Hindlimb muscle (tissue), 1 donor: ENCODE measurements at regions not wholly inside any gene's neighbourhood (a gene's known extent, or its start where the extent isn't known, plus 50 kb on each side); places are given as distances from the start of the nearest gene placed in this dataset.
"Not testable (repeated sequence)": the region's sequence is repeated elsewhere in the genome, so short reads cannot be mapped to it uniquely, and the experiment has no call there.

ENCODE experiments used
- DNase-seq: peaks from one replicate; pipeline ENCODE4 v3.0.0-alpha.2; 2013

DNA sequence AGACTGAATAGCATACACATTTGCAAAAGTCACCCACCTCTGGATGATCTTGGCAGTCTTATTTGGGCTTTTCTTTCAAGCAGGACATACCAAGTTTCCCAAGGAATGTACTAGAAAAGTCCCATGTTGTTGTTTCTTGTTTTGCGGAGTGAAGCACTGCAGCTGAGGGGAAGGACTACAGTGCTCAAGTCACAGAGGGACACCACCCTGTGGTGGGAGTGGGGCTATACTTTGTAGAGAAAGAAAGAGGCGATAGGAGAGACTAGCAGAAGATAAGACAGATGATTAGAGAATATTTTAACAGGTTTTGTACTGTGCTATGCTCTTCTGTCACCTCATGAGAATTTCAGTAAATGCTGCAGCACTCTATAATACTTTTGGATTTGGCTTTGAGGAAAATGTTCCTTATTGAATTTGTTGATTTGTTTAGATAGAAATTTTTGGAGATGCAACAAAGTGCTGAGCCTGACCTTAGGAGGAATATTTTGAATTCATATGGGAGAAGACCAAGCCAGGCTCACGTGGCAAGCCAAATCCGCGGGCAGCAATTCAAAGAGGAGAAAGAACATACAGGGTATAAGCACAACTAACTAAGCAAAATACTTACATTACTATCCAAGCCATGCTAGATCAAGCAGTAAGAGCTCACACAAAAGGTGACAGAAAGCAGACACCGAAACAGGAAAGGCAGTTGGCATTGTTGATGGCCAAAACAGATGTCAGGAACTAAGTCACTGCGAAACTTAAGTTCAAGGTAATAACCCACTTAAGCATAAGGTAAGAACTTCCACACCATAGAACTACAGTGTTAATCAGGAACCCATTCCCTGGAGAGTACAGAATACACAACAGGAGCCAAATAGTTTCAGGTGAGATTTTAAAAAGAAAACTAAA is 280.3 kb upstream of the INTU start:
- peak; percentile 15 for DNase-seq

DNA sequence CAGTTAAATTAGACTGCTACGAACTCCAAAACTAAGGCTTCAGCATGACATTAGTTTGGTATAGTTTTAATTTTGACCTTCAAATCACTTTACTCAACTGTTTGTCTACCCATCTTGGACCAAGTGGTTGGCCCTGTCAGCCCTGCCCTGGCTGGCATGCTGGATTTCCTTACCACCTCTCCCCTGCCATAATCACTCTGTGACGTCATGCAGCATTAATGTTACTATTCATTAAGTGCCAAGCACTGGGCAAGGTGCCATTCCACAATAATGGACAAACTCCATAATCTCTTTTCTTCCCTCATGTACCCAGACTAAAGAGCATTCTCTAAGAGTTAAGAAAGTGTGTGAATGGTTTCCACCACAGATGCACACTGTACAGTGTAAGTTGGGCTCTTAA is 277.0 kb upstream of the INTU start:
- DNase-seq, result no peak

DNA sequence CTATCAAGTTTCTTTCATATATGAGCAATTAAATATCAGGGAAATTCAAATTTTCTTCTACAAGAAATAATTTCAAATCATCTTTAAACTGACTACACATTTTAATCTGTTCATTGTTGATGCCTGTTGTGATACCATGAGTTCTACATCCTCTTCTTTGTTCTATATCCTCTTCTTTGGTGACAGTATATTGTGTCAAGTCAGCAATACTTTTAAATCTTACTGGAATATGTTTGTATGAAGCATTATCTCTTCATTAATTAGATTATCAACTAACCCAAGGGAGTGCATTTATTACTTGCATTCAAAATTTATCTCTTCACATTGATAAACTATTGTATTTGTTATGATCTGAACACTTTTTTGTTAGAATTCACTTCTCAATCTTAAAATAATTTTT is 275.0 kb upstream of the INTU start:
- DNase-seq, result no peak

DNA sequence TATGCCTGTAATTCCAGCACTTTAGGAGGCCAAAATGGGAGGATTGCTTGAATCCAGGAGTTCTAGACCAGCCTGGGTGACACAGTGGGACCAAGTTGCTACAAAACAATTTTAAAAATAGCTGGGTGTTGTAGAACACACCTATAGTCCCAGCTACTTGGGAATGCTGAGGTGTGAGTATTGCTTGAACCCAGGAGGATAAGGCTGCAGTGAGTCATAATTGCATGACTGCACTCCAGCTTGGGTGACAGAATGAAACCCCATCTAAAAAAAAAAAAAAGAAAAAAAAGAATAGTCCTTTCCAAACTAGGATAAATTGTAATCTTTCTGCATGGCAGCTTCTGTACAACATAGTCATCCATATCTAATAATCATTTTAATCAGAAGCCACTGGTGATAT is 270.1 kb upstream of the INTU start:
- DNase-seq, result no peak

DNA sequence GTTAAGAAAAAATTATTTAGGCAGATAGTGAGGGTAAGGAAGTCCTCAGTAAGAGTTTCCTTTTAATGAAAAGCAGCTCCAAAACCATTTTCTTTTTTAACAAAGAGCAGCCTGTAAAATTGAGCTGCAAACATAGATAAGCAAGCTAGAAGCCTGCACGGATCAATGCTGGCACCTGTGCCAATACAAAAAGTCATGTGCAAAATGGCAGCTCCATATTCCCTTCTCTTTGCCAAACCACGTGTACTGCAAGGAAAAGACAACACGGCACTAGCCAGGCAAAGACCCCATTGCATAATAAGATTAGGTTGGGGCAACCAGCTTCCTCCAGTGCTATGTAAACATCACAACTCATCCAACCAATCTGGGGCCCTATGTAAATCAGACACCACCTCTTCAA is 268.4 kb upstream of the INTU start:
- DNase-seq, result no peak

DNA sequence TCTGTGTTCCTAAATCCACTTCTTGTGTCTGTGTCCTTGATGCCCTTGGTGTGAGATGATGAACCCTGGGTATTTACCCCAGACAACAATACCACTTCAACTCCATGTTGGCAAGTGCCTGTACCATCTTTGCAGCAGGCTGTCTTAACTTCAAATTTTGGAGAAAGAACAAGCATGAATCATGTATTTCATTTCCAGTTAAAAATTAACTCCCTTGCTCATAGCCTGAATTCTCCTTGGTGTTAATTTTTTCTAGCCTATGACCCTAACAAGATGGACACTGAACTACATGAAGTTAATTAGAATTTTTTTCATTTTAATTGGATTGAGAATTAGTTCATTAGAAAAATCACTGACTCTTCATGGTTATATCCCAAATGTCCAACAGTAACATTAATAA is 267.8 kb upstream of the INTU start:
- no peak for DNase-seq

DNA sequence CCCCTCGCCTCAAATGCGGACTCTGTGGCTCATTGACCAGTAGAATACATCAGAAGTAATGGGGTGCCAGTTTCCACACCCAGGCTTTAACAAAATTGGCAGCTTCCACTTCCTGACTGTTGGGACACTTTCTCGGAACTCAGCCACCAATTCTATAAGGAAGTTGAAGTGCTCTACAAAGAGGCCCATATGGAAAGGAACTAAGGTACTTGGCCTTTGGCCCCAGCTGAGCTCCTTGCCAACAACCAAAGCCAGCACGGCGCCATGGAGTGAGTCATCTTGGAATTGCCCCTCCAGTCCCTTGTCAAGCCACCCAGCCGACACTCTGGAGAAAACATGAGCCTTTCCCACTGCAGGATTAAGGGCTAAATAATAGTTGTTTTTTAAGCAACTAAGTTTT is 262.2 kb upstream of the INTU start:
- no peak for DNase-seq

DNA sequence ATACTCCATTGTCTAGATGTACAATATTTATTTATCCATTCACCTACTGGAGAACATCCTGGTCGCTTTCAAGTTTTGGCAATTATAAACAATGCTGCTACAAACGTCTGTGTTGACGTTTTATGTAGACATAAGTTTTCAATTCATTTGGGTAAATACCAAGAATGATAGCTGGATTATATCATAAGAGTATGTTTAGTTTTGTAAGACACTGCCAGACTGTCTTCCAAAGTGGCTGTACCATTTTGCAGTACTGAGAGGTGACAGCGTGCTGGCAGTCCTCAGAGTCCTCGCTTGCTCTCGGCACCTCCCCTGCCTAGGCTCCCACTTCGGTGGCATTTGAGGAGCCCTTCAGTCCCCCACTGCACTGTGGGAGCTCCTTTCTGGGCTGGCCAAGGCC is 253.3 kb upstream of the INTU start:
- no peak for DNase-seq

DNA sequence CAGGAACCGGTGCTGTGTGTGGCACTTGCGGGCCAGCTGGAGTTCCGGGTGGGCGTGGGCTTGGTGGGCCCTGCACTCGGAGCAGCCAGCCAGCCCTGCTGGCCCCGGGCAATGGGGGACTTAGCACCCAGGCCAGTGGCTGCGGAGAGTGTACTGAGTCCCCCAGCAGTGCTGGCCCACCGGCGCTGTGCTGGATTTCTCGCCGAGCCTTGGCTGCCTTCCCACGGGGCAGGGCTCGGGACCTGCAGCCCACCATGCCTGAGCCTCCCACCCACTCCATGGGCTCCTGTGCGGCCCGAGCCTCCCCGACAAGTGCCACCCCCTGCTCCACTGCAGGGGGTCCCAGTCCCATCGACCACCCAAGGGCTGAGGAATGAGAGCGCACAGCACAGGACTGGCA is 252.8 kb upstream of the INTU start:
- DNase-seq, result not testable (repeated sequence)

DNA sequence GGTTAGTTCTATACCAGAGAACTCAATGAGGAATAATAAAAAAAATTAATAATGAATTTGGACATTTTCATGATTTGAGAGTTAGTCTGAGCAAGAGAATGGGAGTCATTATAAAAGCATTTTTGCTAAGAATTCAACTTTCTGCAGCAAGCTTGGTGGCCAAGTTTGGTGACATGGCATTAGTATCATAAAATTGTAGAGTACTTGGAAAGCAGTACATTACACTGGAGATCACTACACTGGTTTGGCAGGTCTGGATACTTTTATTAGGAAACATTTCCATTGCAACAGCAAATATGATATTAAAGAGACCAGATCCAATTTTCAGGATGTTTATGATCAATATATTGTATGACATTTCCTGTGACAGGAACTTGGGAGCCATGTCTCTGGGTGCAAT is 249.1 kb upstream of the INTU start:
- DNase-seq, result no peak

DNA sequence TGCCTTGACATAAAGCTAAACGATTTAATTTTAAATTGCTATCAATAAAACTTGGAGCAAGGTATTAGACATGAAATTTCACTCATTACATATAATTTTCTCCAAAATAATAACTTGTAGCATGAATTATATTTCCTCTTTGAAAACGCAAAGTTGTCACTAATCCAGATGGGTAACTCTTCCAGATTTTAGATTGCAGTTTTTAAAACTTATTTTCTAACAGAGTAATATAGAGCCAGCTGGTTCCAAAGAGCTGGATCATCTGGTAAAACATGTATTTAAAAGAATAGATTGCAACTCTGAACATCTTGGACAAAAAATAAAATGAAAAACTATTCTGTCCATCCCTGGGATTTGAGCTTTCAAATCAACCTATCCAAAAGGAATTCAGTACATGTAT is 238.2 kb upstream of the INTU start:
- DNase-seq, result no peak

DNA sequence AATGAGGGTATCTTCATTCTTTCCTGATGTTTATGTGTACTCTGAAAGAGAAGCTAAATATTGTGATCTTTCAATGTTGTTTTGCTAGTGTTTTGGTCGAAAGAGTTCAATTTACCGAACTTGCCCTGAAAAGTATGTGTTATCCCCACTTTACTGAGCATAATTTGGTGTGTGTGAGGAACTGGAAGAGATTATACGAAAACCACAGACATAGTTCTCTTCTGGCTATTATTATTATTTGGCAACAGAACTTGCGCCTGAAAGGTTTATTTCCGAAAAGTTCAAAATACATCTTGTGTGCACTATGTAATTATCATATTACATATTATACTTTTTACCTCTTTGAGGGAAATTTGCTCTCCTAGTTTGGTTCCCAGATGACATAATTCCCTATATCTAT is 232.5 kb upstream of the INTU start:
- no peak for DNase-seq

DNA sequence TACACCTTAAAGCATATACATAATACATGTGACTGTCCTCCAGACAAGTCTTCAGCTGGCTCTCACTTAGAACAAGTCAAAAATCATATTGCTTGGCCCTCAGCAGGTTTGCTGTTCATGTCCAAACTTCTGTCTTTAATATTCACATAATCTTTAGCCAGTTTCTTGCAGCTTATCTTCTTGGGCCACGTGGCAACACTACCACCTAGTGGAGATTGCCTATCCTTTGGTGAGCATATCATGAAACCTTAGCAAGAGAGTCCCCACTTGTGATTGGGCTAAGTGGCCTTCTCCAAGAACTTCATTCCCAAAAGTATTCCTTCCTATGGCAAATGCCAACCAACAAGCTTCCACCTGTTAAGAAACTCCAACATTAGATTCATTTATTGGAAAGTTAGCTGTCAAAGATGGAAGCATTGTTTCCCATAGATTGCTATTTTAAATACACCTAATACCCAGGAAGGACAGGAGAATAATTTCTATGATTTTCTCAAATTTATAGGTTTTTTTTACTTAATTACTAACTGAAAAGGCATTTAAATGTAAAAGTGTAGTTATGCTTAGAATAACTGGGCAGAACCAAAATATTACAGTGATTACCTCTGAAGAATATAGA is 231.9 kb upstream of the INTU start:
- peak; percentile 81 for DNase-seq

DNA sequence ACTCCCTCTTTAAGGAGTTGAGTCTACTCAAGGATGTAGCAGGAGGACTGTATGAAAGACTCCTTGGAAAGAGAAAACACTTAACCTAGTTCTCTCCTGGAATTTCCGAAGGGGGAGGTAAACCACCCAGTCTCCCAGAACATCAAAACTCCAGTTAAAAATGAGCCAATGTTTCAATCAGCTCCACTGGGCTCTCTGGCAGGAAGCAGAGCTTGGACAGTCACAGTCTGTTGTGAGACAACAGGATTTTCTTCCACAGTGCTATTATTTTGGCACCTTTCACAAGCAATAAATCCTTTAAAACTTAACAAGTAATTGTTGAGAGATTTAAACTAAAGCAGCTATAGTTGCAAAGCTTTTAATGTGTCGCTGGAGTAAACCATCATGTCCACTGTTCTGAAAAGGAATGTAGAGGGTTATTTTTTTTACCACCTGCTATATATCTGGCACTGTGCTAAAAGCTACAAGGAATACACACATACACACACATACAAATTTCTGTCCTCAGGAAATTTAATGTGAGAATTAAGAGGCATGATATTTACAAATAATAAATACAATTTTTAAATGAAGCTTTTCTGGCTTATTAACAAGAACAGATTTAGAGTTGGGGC is 229.2 kb upstream of the INTU start:
- peak; percentile 60 for DNase-seq

DNA sequence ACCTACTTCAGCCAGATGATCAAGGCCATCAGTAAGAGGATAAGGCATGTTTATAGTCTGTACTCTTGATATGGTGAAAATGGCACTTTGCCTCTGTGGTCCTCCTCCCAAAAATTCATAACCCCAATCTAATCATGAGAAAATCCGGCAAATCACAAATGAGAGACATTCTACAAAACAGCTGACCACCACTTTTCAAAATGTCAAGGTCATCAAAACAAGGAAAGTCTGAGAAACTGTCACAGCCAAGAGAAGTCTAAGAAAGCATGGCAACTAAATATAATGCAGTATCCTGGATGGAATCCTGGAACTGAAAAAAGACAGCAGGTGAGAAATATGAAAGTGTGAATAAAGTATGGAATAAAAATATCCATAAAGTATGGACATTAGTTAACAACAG is 226.6 kb upstream of the INTU start:
- no peak for DNase-seq

DNA sequence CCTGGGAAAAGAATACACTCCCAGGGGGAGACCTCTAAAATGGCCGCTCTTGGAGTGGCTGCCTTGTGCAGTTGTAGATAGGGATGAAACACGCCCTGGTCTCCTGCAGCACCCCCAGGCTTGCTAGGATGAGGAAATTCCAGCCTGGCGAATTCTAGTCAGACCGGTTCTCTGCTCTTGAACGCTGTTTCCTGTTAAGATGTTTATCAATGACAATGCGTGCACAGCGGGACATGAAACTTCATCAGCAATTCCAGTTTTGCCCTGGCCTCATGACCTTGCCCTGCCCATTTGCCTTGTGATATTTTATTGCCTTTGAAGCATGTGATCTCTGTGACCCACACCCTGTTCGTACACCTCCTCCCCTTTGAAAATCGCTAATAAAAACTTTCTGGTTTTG is 225.2 kb upstream of the INTU start:
- DNase-seq, result not testable (repeated sequence)

DNA sequence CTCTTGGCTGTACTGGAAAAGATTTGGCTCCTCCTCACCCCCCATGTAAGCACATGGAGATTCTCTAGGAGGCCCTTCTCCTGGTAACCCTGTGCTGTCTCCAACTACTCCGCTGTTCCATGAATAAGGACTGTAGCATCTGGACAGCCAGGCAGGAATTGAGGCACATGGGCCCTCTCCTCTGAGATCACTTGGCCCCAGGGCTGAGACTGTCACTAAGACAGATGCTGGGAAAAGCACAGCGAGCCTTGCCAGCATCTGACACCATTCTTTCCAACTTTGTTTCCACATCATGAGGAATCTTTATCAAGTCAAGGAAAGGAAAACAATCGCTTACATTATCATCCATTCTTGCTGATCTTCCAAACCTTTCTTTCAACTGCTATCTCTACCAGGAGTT is 222.6 kb upstream of the INTU start:
- no peak for DNase-seq

DNA sequence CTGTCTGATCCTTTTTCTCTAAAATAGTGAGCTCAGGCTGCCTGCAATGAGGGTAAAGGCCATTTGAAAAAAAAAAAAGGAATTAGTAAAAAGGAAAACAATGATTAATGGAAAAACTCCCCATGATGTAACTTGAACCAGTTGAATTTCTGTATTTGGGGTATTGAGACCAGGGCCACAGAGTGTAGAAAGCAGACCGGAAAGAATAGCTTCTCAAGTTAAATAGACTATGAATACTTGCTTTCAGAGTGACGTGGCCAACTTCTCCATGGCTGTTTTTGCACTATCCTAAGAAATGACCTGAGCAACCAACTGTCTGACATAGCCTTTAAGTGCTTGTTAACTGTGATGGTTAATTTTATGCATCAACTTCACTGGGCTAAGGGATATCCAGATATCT is 222.1 kb upstream of the INTU start:
- DNase-seq, result no peak

DNA sequence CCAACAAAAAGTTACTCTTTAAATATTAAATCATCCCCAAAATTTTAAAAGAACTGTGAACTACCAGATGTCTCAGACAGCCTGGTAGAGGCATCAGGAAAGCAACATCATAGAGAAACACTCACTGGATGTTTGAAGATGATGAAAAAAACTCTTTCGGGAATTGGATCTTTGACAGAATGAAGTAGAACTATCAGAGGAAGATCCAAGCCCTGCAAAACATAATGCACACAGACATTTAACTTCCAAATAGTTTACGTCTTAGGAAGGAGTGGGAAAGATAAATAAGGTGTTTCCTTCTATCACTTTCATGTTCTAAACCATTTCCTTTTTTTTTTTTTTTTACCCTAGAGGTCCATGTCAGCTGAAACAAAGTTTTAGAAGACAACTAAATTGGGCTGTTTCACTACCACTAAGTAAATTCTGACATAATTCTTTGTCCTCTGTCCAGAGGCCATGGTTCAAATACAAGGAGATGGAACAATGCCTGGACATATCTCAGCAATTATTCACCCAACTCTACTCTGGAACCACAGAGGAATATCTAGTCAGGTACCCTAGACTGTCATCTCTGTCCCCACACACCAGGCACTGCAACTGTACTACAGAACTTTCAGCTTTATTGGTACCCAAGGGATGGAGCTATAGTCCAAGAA is 217.7 kb upstream of the INTU start:
- no peak for DNase-seq

DNA sequence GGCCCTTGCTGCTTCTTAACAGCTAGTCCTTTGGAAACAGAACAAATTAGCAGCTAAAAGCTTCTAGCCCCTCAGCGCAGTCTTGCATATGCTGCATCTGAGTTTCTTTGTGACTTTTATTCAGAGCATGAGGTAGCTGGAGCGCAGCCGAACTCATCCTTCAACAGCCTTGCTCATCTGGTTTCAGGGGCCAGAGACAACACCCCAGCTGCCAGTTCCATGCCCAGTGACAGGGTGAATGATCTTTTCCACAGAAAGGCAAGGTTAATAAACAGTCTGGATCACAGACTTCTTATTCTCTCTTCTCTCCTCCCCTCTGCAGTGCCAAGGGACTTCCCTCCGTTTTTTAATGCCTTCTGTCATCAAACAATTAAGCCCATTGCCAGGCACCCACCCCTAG is 216.6 kb upstream of the INTU start:
- no peak for DNase-seq

DNA sequence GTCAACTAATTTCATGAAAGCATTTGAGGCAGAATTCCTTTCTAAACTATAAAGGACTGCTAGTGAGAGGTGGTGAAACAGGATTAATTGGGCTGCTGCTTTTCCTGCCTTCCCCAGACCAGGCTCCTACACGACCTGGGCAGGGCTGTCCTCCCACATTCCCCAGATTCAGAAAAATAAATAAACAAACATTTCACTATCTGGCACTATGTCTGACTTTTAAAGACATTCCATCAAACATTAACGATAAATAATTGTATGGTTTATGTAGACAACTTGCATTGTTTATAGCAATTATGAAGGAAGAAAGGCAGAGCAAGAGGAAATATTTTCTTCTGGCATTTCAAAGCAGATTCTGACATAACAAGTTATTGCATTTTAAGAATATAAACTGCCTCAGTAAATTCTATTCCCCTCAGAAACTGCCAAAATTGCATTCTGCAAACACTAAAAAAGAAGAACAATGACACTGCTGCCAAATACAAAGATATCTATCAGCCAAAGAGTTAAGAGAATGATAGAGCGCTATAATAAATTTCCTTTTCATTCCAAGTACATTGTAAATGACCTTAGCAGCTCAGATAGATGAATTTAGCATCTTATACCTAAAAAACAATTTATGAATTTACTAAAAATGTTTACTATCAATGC is 214.7 kb upstream of the INTU start:
- no peak for DNase-seq

DNA sequence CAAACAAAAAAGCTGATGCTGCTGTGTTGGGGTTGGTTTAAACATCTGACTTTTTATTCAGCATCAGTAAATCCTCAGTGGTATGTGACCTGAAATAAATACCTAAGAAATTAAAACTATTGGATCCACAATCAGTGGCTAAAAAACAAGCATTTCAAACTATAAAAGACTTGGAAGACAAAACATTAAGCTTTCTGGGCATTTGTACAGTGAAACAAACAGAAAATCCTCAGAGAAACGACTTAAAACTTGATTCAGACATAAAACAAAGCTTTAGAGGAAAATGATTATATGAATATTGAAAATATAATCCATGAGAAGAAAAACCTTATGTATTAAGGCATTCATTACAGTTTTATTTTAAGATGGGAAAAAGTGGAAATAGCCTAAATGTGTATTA is 213.3 kb upstream of the INTU start:
- DNase-seq, result no peak

DNA sequence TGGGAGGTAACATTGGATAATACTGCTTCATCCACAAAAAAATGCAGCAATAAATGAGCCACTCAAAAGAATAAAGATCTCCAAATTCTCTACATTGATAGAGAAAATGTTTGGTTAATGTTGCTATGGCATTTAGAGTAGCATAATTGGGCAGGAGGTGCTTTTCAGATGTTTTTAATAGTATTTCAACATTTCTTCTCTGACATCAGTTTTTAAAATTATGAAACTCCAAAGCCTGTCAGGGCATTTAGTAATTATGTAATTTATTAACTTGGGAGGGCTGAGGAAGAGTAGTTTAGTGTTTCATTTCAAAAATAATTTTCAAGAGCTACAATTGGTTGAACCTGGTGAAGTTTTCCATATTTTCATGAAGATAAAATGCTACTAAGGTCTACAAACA is 211.3 kb upstream of the INTU start:
- DNase-seq, result no peak
